Hematopoietic multipotent progenitor cell treated with erythropoietin and hydrocortisone succinate and interleukin-3 and kit ligand, for 4 days (in vitro differentiated cells): ENCODE measurements at regions not wholly inside any gene's neighbourhood (a gene's known extent, or its start where the extent isn't known, plus 50 kb on each side); places are given as distances from the start of the nearest gene placed in this dataset.
A peak's percentile ranks its signal among the peaks of the same experiment; 100 is the strongest.

Experiments
- DNase-seq: peaks from one replicate; pipeline ENCODE4 v3.0.0-alpha.2; 2015

- DNase-seq: no peak
These were observed 379.5 kb upstream of the SUCLG2 start for GRCh38 chr3:68033867-68034266.

GRCh38 chr3:68032209-68032608 is 377.8 kb upstream of the SUCLG2 start:
- DNase-seq: no peak

- DNase-seq: no peak
These were observed 370.8 kb upstream of the SUCLG2 start for GRCh38 chr3:68025189-68025588.

GRCh38 chr3:68019876-68020275 is 365.5 kb upstream of the SUCLG2 start:
- DNase-seq: no peak

- peak; percentile 1 for DNase-seq
These were observed 363.9 kb upstream of the SUCLG2 start for GRCh38 chr3:68018275-68018674.

- peak; percentile 1 for DNase-seq
These were observed 362.7 kb upstream of the SUCLG2 start for GRCh38 chr3:68017069-68017468.

- DNase-seq: no peak
These were observed 355.5 kb upstream of the SUCLG2 start for GRCh38 chr3:68009900-68010299.

- peak; percentile 0 for DNase-seq
These were observed 353.3 kb upstream of the SUCLG2 start for GRCh38 chr3:68007621-68008226.

- DNase-seq: no peak
These were observed 352.2 kb upstream of the SUCLG2 start for GRCh38 chr3:68006646-68007045.

GRCh38 chr3:68004091-68004490 is 349.7 kb upstream of the SUCLG2 start:
- DNase-seq: no peak

- no peak for DNase-seq
These were observed 343.9 kb upstream of the SUCLG2 start for GRCh38 chr3:67998281-67998680.

GRCh38 chr3:67995206-67995605 is 340.8 kb upstream of the SUCLG2 start:
- no peak for DNase-seq

- no peak for DNase-seq
These were observed 332.3 kb upstream of the SUCLG2 start for GRCh38 chr3:67986706-67987105.

- DNase-seq: no peak
These were observed 328.8 kb upstream of the SUCLG2 start for GRCh38 chr3:67983166-67983565.

- DNase-seq: no peak
These were observed 326.7 kb upstream of the SUCLG2 start for GRCh38 chr3:67981077-67981476.

- no peak for DNase-seq
These were observed 324.9 kb upstream of the SUCLG2 start for GRCh38 chr3:67979342-67979741.

GRCh38 chr3:67977762-67978161 is 323.4 kb upstream of the SUCLG2 start:
- no peak for DNase-seq

GRCh38 chr3:67976663-67977062 is 322.3 kb upstream of the SUCLG2 start:
- no peak for DNase-seq

GRCh38 chr3:67964596-67964995 is 310.2 kb upstream of the SUCLG2 start:
- DNase-seq: no peak

GRCh38 chr3:67957268-67957667 is 302.9 kb upstream of the SUCLG2 start:
- DNase-seq: no peak

- no peak for DNase-seq
These were observed 293.5 kb upstream of the SUCLG2 start for GRCh38 chr3:67947808-67948508.

- DNase-seq: no peak
These were observed 292.0 kb upstream of the SUCLG2 start for GRCh38 chr3:67946436-67946835.

- no peak for DNase-seq
These were observed 289.1 kb upstream of the SUCLG2 start for GRCh38 chr3:67943546-67943945.

- DNase-seq: no peak
These were observed 287.1 kb upstream of the SUCLG2 start for GRCh38 chr3:67941433-67942030.
